BLaER1 (cell line): ENCODE measurements at regions not wholly inside any gene's neighbourhood (a gene's known extent, or its start where the extent isn't known, plus 50 kb on each side); places are given as distances from the start of the nearest gene placed in this dataset.

Experiments
- H3K27ac ChIP-seq: shearing (Covaris generic); formaldehyde crosslinking; 2 replicates; pipeline ENCODE4 v1.8.1; 2022
- H3K27me3 ChIP-seq: shearing (Covaris generic); formaldehyde crosslinking; 2 replicates; pipeline ENCODE4 v1.8.1; 2022
- H3K36me3 ChIP-seq: shearing (Covaris generic); formaldehyde crosslinking; 2 replicates; pipeline ENCODE4 v1.8.1; 2022
- H3K4me1 ChIP-seq: shearing (Covaris generic); formaldehyde crosslinking; 2 replicates; pipeline ENCODE4 v1.8.1; 2022
- H3K4me2 ChIP-seq: shearing (Covaris generic); formaldehyde crosslinking; 2 replicates; pipeline ENCODE4 v1.8.1; 2022
- H3K4me3 ChIP-seq: shearing (Covaris generic); formaldehyde crosslinking; 2 replicates; pipeline ENCODE4 v1.8.1; 2022
- H3K9ac ChIP-seq: shearing (Covaris generic); formaldehyde crosslinking; 2 replicates; pipeline ENCODE4 v1.8.1; 2022
- H3K9me3 ChIP-seq: shearing (Covaris generic); formaldehyde crosslinking; 2 replicates; pipeline ENCODE4 v1.8.1; 2022
- H4K20me1 ChIP-seq: shearing (Covaris generic); formaldehyde crosslinking; 2 replicates; pipeline ENCODE4 v1.8.1; 2022
- Cebpa-rat ChIP-seq: shearing (Covaris generic); IDR thresholded peaks from 2 replicates; pipeline ENCODE4 v1.8.1; 2022

DNA sequence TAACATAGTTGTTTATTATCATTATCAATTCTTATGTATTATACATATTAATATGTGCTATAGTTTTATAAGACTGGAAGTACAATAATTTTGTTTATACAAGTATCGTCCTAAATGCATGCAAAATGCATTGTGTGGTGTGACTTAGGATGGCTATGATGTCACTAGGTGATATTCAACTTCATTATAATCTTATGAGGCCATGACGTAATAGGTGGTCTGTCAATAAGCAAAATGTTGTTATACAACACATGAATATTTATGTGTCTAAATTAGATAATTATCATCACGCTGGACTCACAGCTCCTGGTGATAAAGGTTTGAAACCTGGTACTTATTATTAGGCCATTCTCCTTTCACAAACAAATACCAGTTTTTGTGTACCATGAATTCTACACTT lies 104.4 kb upstream of the NYAP2 start:
- no peaks in the 10 kb centered on the region for H3K27me3 ChIP-seq
- no peaks in the 10 kb centered on the region for H3K9me3 ChIP-seq
- H3K36me3 ChIP-seq: no peaks in the 10 kb centered on the region
- H3K27ac ChIP-seq: no peak overlapping the region
- no peak overlapping the region for H3K9ac ChIP-seq
- H3K4me3 ChIP-seq: no peak overlapping the region
- no peaks in the 10 kb centered on the region for H4K20me1 ChIP-seq
- H3K4me1 ChIP-seq: no peaks in the 10 kb centered on the region
- H3K4me2 ChIP-seq: no peak overlapping the region
- no peak for TF ChIP-seq Cebpa-rat

DNA sequence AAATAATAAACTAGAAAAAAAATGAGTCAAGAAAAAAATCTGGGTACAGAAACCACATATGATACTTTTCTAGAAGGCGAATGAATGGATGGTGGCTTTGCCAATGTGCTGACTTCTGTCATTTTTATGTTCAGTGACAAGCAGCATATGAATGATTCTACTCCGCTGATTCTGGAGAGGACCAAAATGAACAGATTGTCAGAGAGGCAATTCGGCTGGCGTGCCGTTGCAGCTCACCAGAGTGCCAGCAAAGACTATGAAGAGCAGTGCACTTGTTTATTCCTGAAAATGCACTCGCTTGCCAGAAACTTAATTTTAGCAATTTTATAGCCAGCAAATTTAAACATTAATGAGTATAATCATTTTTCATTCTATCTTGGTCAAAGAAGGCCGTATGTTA lies 105.9 kb upstream of the NYAP2 start:
- H3K9me3 ChIP-seq: no peaks in the 10 kb centered on the region
- H3K27ac ChIP-seq: no peak overlapping the region
- H3K27me3 ChIP-seq: no peaks in the 10 kb centered on the region
- H3K4me3 ChIP-seq: no peak overlapping the region
- no peaks in the 10 kb centered on the region for H3K36me3 ChIP-seq
- no peaks in the 10 kb centered on the region for H3K4me1 ChIP-seq
- no peak overlapping the region for H3K9ac ChIP-seq
- H3K4me2 ChIP-seq: no peak overlapping the region
- H4K20me1 ChIP-seq: no peaks in the 10 kb centered on the region
- TF ChIP-seq Cebpa-rat: no peak

DNA sequence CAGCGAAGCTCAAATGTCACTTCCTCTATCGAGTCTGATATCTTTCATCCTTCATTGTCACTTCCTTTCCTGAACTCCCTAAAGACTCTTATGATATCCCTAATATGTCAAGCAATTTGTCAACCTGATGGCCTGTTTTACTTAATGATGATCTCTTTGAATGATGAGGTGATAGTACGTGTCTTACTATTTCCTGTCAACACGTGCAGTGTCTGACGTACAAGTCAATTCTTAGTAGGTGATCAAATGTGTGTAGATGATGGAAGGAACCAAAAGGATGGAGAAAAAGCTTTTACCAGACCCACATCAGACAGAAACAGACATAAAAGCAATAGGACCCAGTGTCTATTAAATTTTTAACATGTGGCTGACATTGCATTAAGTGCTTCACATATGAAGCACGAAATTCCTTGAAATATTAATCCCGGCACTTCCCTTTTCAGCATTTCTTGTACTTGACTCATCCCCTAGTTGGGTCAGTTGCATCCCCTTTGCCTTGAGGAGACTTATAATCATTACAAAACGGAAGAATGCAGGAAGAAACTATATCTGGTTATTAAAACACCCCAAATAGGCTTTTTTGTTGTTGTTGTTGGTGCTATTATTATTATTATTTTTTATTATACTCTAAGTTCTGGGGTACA lies 108.6 kb upstream of the NYAP2 start:
- Histone ChIP-seq H3K9me3 (no peaks in the 10 kb centered on the region), H4K20me1 (no peaks in the 10 kb centered on the region), H3K27me3 (no peaks in the 10 kb centered on the region), H3K27ac (no peak overlapping the region), H3K9ac (no peak overlapping the region), H3K4me1 (no peaks in the 10 kb centered on the region), H3K4me2 (no peak overlapping the region), H3K36me3 (no peaks in the 10 kb centered on the region), H3K4me3 (no peak overlapping the region)
- no peak for TF ChIP-seq Cebpa-rat

DNA sequence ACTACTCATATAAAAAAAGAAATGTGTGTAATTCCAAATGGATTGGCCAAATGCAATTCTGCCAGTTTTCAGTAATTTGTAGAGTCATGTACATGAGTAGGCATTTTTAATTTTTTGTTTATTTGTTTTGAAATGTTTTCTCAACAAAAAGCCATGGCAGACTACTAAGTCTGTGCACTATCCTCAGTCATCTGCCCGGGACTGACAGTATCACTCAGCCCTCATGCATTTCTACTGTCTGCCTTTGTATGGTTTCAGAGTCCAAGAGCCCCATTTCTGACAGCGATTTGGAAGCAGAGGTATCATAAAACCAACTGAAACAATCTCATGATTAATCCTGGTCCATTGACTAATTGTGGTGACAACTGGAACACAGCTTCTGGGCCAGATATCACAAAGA lies 109.9 kb upstream of the NYAP2 start:
- no peaks in the 10 kb centered on the region for H3K27me3 ChIP-seq
- no peak overlapping the region for H3K4me2 ChIP-seq
- H3K4me1 ChIP-seq: no peaks in the 10 kb centered on the region
- H3K9me3 ChIP-seq: no peaks in the 10 kb centered on the region
- no peak overlapping the region for H3K4me3 ChIP-seq
- H3K36me3 ChIP-seq: no peaks in the 10 kb centered on the region
- no peak overlapping the region for H3K27ac ChIP-seq
- H3K9ac ChIP-seq: no peak overlapping the region
- no peaks in the 10 kb centered on the region for H4K20me1 ChIP-seq
- TF ChIP-seq Cebpa-rat: no peak

DNA sequence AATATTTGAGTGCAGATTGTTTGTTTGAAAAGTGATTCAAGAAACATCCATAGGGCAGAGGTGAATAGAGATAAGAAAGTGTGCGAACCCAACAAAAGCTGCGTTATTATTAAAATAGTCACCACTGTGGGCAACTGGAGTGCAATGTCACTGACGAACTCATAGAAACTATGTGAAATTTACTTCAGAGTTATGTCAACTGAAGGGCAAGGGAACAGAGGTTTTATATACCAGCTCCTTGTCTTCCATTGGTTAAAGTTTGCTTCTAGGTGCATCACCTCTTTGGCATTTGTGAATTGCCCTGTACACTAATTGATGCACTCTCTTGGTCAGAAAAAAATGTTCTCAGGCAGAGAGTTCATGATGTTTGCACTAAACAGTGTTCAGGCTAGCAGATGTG lies 110.5 kb upstream of the NYAP2 start:
- no peaks in the 10 kb centered on the region for H4K20me1 ChIP-seq
- no peak overlapping the region for H3K4me2 ChIP-seq
- no peak overlapping the region for H3K27ac ChIP-seq
- TF ChIP-seq Cebpa-rat: no peak
- H3K9me3 ChIP-seq: no peaks in the 10 kb centered on the region
- H3K4me1 ChIP-seq: no peaks in the 10 kb centered on the region
- H3K27me3 ChIP-seq: no peaks in the 10 kb centered on the region
- no peak overlapping the region for H3K4me3 ChIP-seq
- H3K36me3 ChIP-seq: no peaks in the 10 kb centered on the region
- no peak overlapping the region for H3K9ac ChIP-seq

DNA sequence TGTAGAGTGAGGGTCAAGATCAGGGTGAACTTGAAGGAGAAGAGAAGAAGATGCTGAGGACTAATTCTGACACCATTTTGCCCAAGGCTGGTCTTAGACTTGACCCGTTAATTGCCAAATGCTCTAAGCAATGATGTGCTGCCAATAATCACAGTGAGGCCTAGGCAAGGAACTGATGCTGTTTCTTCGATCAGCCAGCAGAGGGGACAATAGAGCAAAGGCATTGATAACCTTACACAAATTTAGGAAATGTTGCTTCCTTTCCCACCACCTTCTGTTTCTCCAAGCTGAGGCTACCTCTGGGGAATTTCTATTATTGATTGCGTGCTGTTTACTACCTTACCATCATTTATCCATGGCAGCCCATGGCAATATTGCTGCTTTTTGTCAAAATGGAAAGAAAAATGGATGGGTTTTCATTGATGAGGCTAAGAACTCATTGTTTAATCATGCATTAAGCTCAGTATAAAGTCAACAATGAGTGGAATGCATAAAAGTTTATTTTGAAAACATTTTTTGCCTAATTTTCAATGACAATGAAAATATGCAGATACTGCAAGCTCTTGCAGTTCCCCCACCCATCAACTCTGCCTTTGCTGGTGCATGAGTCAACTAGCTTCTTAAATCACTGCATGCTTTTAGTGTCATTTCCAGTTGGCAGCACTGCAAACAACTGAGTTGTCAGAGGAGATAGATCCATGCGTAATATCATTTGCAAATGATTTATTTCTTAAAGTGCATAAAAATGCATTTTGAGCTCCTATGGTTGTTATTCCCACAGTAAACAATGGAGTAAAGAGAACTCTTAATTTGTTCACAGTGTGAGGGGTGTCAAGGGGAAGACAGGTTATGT lies 116.4 kb upstream of the NYAP2 start:
- H3K4me1 ChIP-seq: no peaks in the 10 kb centered on the region
- no peak overlapping the region for H3K4me2 ChIP-seq
- TF ChIP-seq Cebpa-rat: no peak
- no peaks in the 10 kb centered on the region for H3K36me3 ChIP-seq
- no peak overlapping the region for H3K27ac ChIP-seq
- H4K20me1 ChIP-seq: no peaks in the 10 kb centered on the region
- H3K9me3 ChIP-seq: no peaks in the 10 kb centered on the region
- no peak overlapping the region for H3K9ac ChIP-seq
- no peak overlapping the region for H3K4me3 ChIP-seq
- H3K27me3 ChIP-seq: no peaks in the 10 kb centered on the region

DNA sequence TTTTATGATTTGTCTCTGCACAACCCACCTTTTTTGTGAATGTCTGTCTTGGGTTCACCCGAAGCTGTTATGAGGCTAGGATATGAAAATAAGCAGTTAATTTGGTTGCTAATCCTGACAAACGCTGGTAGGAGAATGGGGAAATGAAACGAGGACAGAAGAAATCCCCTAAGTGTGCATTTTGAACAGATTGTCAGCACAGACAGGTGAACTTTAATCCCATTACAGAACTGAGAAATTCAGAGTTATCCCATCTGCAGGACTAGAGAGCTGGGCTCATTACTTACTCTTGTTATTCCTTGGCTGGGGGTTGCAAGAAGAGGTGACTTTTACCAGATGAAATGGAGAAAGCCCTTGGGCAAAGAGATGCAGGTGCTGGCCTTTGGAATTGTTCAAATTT lies 123.3 kb upstream of the NYAP2 start:
- no peaks in the 10 kb centered on the region for H3K9me3 ChIP-seq
- H3K4me2 ChIP-seq: no peak overlapping the region
- H3K27ac ChIP-seq: no peak overlapping the region
- no peak overlapping the region for H3K4me3 ChIP-seq
- H3K9ac ChIP-seq: no peak overlapping the region
- H3K4me1 ChIP-seq: no peaks in the 10 kb centered on the region
- TF ChIP-seq Cebpa-rat: no peak
- H3K27me3 ChIP-seq: no peaks in the 10 kb centered on the region
- H3K36me3 ChIP-seq: no peaks in the 10 kb centered on the region
- H4K20me1 ChIP-seq: no peaks in the 10 kb centered on the region

DNA sequence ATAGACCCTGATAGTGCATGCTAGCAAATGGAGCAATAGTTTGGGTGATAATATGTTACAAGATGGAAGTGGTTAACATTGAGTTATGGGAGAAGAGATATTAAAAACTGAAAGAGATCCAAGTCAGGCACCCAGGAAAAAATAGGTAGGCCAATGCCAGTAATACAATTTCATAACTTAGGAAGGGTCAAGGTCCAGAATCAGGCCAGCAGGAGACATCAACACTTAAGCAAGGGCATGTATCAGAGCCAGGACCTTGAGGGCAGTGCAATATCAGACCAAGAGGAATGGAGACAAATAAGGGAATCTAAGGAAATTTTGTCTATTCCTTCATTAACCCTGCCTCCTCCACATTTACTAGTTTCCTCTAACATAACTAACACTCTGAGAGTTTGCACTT lies 124.1 kb upstream of the NYAP2 start:
- Histone ChIP-seq H3K4me3 (no peak overlapping the region), H3K27ac (no peak overlapping the region), H3K4me1 (no peaks in the 10 kb centered on the region), H3K9ac (no peak overlapping the region), H3K4me2 (no peak overlapping the region), H3K36me3 (no peaks in the 10 kb centered on the region), H3K9me3 (no peaks in the 10 kb centered on the region), H4K20me1 (no peaks in the 10 kb centered on the region), H3K27me3 (no peaks in the 10 kb centered on the region)
- no peak for TF ChIP-seq Cebpa-rat

DNA sequence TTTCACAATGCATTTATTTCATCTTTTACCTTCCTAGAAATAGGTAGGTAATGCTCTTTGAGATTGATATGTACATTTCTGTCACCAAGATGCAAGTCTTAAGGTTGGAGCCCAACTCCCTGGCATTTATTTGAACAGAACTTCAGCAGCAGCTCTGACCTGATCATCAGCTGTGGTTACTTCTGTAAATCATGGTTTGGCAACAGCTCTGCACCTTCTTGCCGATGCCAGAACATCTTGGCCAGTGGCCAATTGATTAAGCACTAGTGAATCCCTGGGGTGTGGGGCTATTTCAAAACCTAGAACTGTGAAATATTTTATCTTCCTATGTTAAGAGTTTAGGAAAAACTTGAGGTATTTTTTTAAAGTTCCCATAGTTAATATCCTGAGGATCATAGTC lies 124.8 kb upstream of the NYAP2 start:
- no peak for TF ChIP-seq Cebpa-rat
- Histone ChIP-seq H3K27ac (no peak overlapping the region), H4K20me1 (no peaks in the 10 kb centered on the region), H3K4me3 (no peak overlapping the region), H3K9me3 (no peaks in the 10 kb centered on the region), H3K9ac (no peak overlapping the region), H3K27me3 (no peaks in the 10 kb centered on the region), H3K4me2 (no peak overlapping the region), H3K4me1 (no peaks in the 10 kb centered on the region), H3K36me3 (no peaks in the 10 kb centered on the region)

DNA sequence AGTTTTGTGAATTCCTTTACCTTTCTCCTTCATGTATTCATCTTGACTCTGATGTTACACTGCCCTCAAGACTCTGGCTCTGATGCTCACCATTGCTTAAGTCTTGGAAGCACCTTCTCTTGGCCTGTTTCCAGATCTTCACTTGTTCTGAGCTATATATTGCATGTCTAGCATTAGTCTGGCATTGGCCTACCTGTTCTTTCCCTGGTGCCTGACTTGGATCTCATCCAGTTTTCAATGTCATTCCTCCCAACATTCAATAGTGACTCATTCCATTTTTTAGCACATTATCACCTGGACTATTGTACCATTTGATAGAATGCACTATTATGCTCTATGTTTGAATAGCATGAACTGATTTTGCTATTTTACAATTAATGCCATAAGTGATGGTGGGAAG lies 127.3 kb upstream of the NYAP2 start:
- H3K9ac ChIP-seq: no peak overlapping the region
- H3K4me3 ChIP-seq: no peak overlapping the region
- no peaks in the 10 kb centered on the region for H3K27me3 ChIP-seq
- no peak overlapping the region for H3K4me2 ChIP-seq
- no peaks in the 10 kb centered on the region for H4K20me1 ChIP-seq
- TF ChIP-seq Cebpa-rat: no peak
- no peaks in the 10 kb centered on the region for H3K4me1 ChIP-seq
- H3K27ac ChIP-seq: no peak overlapping the region
- H3K9me3 ChIP-seq: no peaks in the 10 kb centered on the region
- H3K36me3 ChIP-seq: no peaks in the 10 kb centered on the region

DNA sequence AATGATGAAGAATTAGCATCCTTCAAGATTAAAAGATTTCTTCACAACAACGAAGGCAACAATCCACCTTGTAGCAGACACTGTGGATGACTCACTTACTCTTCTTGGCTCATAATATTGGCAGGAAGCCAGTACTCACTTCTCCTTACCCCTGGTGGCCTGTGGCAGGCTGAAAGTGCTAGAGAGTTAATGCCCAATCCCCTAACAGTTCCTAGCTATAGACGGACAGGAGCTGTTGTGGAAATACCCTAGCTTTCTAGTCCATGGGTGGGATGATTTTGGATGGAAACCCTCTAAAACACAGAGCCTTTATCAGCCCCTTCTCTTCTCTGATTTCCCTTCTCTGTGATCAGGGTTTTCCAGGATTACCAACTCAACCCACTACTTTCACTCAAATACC lies 128.6 kb upstream of the NYAP2 start:
- Histone ChIP-seq H3K9ac (no peak overlapping the region), H4K20me1 (no peaks in the 10 kb centered on the region), H3K4me3 (no peak overlapping the region), H3K9me3 (no peaks in the 10 kb centered on the region), H3K4me2 (no peak overlapping the region), H3K27ac (no peak overlapping the region), H3K27me3 (no peaks in the 10 kb centered on the region), H3K4me1 (no peaks in the 10 kb centered on the region), H3K36me3 (no peaks in the 10 kb centered on the region)
- TF ChIP-seq Cebpa-rat: no peak
